ENCODE measurements at regions not wholly inside any gene's neighbourhood (a gene's known extent, or its start where the extent isn't known, plus 50 kb on each side); places are given as distances from the start of the nearest gene placed in this dataset.

DNA sequence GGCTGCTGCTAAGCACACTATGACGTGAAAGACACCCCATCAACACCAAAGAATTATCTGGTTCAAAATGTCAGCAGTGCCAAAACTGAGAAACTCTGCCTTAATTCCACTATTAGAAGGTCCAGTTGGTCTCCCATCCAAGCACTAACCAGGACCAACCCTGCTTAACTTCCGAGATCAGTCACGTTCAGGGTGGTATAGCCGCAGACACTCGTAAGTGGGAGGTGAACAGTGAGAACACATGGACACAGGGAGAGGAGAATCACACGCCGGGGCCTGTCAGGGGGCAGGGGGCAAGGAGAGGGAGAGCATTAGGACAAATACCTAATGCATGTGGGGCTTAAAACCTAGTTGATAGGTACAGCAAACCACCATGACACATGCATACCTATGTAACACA lies 83.4 kb downstream of the C13orf42 start:
- no peak for DNase-seq (ENCODE audit: low spot score)

DNA sequence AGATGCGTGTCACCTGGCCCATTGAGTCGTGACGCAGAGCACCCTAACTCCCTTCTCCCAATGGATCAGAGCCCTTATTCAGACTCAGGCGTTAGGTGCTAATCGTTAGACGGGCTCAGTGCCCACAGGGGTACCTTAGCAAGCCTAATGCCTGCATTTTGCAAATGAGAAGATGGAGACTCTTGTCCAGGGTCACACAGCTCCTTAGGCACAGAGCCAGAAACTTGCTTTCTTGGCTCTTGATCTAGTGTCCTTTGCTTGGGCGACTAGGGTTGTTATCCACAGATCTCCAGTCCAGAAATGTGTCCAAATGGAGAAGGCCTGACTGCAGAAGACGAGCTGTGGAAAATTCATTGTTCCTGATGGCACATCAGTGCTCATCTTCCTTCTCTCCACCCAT lies 85.1 kb downstream of the C13orf42 start:
- DNase-seq (ENCODE audit: low spot score) = no peak

DNA sequence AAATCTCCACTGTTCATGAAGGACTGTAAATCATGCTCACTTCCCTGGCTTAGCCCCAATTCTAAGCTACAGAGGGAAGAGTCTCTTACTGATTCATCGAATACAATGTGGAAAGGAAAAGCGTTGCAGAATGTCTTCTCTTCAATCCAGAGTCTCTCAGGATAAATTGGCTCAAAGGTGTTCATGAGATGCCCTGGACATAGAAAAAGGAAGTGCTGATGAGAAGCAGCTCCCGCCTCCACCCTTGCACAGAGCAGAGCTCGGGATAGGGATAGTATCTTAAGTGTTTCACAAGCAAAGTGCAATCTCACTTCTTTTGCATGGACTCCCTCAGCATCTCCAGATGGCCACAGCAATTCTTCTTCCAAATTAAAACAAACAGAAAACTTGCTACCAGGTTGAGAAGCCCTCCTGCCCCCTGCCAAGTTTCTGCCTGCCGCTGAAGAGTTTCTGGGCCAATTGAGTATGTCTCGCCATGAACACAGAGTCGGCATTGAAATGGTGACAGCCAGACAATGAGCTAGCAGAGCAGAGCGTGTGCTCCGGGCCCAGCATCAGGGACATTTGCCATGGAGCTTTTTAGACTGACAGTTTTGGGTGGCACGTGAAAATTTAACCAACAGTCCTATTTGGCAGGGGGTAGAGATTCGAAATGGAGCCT lies 85.7 kb downstream of the C13orf42 start:
- DNase-seq (ENCODE audit: low spot score) = no peak

DNA sequence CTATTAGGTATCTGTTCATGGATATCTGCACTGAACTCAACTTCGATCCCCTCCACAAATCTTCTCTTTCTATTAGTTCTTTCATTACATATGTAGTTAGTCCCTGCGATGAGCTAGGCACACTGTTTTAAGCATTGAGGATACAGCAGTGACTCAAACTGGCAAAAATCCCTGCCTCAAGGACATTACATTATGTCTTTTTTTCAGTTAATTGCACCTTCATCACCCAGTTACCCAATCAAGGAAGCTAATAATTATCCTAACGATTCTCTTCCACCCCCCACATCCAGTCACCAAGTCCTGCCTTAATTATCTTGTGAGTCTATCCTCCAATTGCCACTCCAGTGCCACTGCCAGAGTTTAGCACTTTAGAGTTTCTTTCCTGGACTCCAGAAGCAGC lies 89.3 kb downstream of the C13orf42 start:
- no peak for DNase-seq (ENCODE audit: low spot score)

DNA sequence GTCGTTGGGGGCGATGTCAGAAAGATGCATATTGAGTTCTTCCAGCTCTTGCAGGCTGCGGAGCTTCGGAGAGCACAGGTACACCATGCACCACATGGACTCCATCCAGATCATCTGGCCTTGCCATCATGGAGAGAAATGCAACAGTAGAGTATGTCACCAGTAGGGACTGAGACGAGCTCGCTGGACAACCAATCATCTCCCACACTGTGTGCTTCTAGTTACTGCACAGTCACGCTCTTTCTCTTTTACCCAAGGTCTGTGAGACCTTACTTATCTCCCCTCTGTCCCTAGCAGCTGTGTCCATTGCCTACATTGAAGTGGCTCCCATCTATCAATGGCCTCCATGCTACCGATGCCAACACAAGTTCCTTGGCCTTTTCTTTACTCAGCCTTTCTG lies 90.5 kb downstream of the C13orf42 start:
- no peak for DNase-seq (ENCODE audit: low spot score)

DNA sequence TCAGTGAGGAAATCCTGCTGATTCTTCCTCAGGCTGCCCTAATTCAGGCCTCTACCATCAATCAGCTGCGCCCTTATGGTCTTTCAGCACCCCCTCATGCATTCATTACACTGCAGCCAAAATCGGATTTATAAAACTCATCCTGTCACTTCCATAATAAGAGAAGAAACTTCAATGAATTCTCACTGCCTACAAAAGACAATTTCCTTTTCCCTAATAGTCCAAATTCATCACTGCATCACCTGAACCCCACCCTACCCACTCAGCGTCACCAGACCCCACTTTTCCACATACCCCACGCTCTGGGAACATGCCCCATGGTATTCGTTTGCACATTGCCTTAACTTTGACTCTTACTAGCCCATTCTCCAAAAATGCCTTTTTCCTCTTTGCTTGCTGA lies 92.0 kb downstream of the C13orf42 start:
- no peak for DNase-seq (ENCODE audit: low spot score)

DNA sequence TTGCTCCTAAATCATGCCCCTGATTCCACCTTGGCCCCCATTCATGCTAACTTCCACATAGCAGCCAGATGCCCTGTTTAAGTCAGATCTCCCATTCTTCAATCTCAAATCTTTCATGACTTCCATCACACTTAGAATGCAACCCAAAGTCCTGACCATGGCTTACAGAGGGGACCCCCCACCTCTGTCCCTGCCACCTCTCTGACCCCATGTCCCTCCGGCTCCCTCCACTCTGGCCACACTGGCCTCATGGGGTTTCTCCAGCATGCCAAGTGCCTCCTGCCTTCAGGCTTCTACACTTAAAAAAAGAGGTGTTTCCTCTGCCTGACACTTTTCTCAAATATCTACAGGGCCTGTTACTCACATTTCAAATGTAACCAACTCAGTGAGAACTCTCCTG lies 93.6 kb downstream of the C13orf42 start:
- no peak for DNase-seq (ENCODE audit: low spot score)

DNA sequence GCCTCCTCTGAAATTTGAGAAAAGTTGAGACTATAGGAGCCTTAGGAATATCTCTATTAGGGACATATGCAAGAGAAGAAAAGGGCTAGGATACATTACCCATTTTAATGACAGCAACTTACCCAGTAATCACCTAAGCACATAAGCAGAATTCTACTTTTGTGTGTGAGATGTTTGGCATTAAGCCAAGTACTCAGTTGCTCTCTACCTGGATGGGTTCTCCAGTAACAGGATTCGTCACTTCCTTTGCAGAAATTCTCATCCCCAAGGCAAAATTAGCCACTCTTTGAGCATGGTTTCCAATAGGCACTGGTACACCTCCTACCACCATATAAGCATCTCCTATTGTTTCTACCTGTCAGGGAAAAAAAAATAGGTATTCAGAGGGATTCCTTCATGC lies 95.1 kb downstream of the C13orf42 start:
- DNase-seq (ENCODE audit: low spot score) = no peak

DNA sequence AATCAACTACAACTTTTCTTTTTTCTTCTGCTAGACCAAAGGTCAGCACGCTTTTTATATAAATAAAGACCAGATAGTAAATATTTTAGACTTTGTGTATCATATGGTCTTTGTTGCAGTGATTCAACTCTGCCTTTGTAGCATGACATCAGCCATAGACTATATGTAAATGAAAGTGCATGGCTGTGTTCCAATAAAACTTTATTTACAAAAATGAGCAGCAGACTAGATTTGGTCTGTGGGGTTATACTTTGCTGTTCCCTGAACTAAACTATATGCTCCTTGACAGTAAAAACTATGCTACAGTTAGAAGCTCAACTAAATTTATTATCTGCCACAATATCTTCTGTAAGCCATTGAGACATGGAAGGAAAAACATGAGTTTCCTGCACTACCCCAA lies 100.0 kb downstream of the RNASEH2B start:
- DNase-seq (ENCODE audit: low spot score) = no peak

DNA sequence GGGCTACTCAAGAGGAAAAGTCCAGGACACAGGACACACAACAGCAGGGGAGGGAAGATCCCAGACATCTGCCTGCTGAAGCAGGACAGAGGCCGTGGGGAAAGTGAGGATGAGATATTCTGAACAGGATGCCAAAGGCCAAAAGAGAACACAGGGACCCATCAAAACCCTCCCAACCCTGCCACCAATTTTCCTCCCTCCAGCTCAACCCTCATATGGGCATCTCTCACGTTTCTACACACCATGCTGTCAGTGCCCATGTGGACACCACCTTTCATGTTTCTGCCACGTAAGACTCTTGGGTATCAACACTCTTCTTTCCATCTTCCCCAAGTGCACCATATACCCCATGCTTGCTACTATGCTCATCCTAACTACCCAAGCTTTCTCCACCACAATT lies 97.6 kb downstream of the RNASEH2B start:
- DNase-seq (ENCODE audit: low spot score) = no peak

DNA sequence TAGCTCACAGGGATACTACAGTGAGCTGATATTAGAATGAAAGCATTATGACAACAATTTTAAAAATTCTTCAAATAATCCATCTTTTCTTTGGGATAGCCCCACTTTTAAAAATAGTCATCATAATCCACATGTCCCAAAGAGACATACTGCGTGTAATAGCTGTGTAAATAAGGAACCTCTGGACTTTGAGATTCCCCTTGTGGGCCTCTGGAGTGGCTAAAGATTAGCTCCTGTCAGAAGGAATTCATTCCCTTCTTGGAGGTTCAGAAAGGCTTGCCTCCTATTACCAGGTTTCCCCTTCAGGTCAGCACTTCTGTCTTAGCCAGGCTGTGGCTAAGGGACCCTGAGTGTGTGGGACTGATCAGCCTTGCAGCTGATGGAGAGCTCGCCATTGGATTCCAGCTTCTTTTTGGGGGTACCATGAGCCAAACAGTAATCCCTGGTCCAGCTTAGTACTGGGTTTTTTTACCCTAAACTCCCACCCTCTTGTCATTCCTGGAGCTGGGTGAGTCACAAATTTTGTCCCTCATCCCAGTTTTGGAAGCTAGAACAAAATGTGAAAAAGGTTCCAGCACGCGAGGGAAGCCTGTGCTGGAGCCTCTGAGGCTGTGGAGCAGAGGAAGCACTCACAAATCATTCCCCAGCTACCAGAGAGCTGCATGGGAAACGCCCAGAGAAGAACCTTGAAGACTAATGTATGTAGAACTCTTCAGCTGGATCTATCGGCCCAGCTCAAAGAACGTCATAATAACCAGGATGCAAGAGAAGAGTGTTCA lies 96.7 kb downstream of the RNASEH2B start:
- DNase-seq (ENCODE audit: low spot score) = peak; percentile 77

Measured in AG20443 (cell line).